ENCODE measurements at regions not wholly inside any gene's neighbourhood (a gene's known extent, or its start where the extent isn't known, plus 50 kb on each side); places are given as distances from the start of the nearest gene placed in this dataset.
"Not testable (repeated sequence)": the region's sequence is repeated elsewhere in the genome, so short reads cannot be mapped to it uniquely, and the experiment has no call there.

DNA sequence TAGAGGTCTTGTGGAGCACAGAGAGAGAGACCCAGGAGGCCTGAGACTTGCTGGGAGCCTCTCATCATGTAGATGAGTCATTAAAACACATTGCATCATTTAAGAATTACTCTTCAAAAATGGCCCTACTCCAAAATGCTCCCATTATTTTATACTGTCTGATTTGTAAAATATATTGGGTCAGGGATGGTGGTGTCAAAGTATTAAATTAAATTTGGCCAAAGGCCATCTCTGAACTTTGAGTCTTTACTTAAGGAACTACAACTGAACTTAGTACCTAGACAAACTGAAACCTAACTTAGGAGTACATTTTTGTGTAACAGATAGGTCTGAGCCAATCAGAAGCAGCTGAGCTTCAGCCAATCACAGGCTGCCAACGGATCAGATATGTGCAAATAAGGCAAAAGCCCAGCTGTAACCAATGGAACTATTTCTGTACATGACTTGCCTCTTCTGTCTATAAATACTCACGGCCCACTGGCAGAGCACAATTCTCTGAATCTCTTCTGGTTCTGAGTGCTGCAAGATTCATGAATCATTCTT lies 657.2 kb downstream of the TLE1 start:
- no peak for TF ChIP-seq ZNF274 (IDR thresholded peaks at IDR 0.05; ENCODE audit: low read depth, low read length)
- H3K4me3 ChIP-seq (ENCODE audit: low read length), result no peak overlapping the region

DNA sequence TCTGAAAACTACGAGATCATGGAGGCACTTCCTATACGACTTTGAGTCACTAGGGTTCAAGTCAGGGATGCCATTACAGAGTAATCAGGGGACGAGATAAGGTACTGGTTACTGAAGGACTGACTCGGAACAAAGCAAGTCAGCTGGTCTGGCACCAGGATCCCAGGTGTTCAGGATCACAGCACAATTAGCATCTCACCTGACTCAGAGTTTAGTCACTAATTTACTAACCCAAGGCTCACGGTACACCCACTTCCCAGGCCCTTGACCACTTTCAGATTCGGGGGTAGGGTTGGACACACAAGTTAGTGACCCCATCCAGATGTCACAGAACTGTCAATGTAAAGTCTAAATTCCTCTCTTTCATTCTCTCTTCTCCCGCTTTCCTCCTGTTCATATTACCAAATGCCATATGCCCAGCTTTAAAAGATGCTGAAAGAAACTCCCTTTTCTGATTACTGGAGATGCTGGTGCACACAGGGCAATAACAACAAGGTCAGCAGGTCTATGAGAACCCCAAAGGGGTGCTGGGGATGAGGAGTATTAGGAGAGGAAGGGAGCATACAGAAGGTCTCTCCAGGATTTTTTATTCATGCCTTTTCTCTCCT lies 657.8 kb downstream of the TLE1 start:
- TF ChIP-seq ZNF274 (IDR thresholded peaks at IDR 0.05; ENCODE audit: low read depth, low read length), result no peak
- H3K4me3 ChIP-seq (ENCODE audit: low read length), result no peak overlapping the region

DNA sequence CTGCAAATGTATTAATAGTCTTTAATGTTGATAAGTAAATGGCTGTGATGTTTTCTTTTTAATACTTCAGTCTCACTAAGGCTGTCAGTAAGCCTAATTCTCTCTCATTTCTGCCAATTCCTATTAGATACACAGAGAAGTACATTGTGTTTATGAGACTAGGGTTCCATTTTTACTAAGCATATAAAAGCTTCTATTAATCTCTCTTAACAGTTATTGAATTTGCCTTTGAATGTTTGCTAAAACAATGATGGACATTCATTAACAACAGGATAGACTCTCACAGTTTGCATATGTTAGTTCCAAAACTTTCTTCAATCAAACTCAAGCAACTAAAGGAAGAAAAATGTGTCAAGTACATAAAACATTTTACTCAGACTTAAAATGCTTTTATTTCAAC lies 659.3 kb downstream of the TLE1 start:
- TF ChIP-seq ZNF274 (IDR thresholded peaks at IDR 0.05; ENCODE audit: low read depth, low read length), result no peak
- H3K4me3 ChIP-seq (ENCODE audit: low read length), result no peak overlapping the region

DNA sequence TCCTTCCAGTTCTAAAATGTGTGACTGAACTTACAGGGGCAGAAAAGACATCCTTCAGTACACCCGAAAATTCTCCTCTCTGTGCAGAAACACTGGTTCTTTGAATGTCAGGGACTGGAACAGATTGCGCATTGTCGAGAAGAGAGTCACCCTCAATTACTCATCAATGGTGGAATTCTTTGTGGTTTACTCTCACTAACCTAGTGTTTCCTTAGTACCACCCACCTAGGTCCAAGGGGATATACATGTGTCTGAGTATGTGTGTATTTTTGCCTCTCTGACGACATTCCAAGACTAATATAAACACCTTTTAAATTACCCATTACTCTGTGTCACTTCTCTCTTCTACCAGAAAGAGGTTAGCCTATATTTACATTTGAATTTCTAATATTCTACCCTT lies 660.8 kb downstream of the TLE1 start:
- TF ChIP-seq ZNF274 (IDR thresholded peaks at IDR 0.05; ENCODE audit: low read depth, low read length), result no peak
- no peak overlapping the region for H3K4me3 ChIP-seq (ENCODE audit: low read length)

DNA sequence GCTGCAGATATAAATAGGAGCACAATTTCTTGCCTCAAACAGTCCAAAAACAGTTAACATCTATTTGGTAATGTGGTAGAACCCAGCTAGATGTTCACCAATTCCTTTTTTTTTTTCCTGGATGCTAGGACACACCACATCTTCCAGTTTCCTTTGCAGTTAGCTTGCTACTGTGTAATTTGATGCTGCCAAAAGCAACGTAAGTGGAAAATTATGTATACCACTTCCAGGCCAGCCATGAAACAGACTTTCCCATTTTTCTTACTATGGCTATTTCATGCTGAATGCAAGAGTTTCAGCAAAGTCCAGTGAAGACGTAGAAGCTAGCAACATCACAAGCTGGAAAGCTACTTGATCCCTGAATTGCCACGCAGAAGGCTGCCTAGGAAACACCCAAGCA lies 667.2 kb downstream of the TLE1 start:
- no peak for TF ChIP-seq ZNF274 (IDR thresholded peaks at IDR 0.05; ENCODE audit: low read depth, low read length)
- H3K4me3 ChIP-seq (ENCODE audit: low read length), result no peak overlapping the region

DNA sequence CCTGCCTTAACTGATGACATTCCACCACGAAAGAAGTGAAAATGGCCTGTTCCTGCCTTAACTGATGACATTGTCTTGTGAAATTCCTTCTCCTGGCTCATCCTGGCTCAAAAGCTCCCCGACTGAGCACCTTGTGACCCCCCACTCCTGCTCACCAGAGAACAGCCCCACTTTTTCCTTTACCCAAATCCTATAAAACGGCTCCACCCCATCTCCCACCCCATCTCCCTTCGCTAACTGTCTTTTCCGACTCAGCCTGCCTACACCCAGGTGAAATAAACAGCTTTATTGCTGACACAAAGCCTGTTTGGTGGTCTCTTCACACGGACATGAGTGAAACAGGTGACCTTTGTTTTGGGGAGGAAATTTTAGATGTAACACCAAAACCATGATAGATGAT lies 674.4 kb downstream of the TLE1 start:
- not testable (repeated sequence) for H3K4me3 ChIP-seq (ENCODE audit: low read length)

DNA sequence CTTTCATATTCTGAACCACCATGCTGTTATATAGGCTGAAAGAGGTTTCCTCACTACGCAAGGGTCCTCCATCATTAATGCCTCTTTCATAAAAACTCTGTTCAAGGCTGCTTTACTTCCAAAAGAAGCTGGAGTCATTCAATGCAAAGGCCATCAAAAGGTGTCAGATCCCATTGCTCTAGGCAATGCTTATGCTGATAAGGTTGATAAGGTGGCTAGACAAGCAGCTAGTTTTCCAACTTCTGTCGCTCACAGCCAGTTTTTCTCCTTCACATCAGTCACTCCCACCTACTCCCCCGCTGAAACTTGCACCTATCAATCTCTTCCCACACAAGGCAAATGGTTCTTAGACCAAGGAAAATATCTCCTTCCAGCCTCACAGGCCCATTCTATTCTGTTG lies 676.2 kb downstream of the TLE1 start:
- H3K4me3 ChIP-seq (ENCODE audit: low read length), result not testable (repeated sequence)

DNA sequence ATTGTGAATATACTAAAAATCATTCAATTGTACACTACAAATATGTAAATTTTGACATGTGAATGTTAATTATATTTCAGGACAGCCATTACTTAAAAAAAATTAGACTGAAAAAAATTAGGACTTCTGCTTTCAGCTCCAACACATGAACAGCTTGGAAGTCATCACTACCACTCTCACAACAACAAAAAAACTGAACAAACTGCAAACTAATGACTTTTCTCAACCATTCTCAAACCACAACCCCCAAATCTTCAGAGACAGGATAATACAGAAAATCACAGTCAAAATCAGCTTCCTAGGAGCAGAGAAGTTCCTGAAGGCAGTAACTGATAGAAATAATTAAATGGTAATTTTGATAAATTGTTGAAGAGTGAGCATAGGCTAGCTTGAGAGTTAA lies 686.4 kb downstream of the TLE1 start:
- H3K4me3 ChIP-seq (ENCODE audit: low read length), result no peak overlapping the region
- no peak for TF ChIP-seq ZNF274 (IDR thresholded peaks at IDR 0.05; ENCODE audit: low read depth, low read length)

DNA sequence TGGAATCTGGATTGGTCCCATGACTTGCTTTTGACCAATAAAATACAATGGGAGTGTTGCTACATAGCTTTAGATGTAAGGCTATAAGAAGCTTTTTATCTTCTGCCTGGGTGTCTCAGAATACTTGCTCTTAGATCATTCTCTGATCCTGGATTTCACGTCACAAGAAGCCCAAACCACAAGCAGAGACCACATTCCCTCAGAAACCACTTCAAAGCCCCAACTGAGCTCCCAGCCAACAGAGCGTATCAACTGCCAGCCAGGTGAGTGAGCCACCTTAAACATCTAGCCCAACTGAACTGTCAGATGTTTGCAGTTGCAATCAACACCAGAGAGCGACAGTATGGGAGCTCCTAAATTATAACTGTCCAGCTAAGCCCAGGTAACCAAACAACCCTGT lies 687.1 kb downstream of the TLE1 start:
- no peak for TF ChIP-seq ZNF274 (IDR thresholded peaks at IDR 0.05; ENCODE audit: low read depth, low read length)
- no peak overlapping the region for H3K4me3 ChIP-seq (ENCODE audit: low read length)

DNA sequence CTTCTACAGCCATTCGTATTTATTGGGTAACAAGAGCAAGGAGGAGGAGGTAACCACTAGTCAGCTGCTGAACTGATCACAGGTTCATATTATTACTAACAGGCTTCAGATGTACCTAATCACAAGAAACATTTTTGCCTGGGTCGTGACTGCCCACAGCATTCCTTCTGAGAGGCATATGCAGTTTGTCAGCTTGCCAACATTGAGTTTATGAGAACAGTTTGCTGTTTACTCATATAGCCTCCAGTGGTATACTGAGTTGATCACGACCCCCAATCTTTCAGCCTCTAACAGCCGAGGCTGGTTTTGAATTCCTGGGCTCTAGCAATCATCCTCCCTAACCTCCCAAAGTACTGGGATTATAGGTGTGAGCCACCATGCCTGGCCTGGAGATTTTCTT lies 693.6 kb downstream of the TLE1 start:
- TF ChIP-seq ZNF274 (IDR thresholded peaks at IDR 0.05; ENCODE audit: low read depth, low read length), result no peak

DNA sequence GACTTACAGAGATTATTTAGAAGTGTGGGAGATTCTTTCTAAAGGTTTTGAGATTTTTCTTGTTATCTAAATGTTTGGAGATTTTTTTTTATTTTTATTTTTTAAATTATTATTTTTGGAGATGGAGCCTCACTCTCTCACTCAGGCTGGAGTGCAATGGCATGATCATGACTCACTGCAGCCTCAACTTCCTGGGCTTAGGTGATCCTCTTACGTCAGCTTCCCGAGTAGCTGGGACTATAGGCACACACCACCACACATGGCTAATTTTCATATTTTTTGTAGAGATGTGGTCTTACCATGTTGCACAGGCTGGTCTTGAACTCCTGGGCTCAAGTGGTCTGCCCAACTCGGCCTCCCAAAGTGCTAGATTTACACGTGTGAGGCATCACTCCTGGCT lies 694.5 kb downstream of the TLE1 start:
- no peak overlapping the region for H3K4me3 ChIP-seq (ENCODE audit: low read length)
- no peak for TF ChIP-seq ZNF274 (IDR thresholded peaks at IDR 0.05; ENCODE audit: low read depth, low read length)

More for the DNA sequence above, 693.6 kb downstream of the TLE1 start:
- H3K4me3 ChIP-seq (ENCODE audit: low read length), result no peak overlapping the region

DNA sequence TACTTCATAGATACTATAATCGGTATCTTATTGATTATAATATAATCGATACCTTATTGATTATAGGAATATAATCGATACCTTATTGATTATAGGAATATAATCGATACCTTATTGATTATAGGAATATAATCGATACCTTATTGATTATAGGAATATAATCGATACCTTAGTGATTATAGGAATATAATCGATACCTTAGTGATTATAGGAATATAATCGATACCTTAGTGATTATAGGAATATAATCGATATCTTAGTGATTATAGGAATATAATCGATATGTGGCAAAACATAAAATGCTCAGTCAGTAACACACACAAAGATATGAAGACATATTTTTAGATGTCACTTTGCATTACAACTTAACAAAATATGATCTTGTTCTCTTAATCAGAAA lies 703.8 kb downstream of the TLE1 start:
- H3K4me3 ChIP-seq (ENCODE audit: low read length), result not testable (repeated sequence)

DNA sequence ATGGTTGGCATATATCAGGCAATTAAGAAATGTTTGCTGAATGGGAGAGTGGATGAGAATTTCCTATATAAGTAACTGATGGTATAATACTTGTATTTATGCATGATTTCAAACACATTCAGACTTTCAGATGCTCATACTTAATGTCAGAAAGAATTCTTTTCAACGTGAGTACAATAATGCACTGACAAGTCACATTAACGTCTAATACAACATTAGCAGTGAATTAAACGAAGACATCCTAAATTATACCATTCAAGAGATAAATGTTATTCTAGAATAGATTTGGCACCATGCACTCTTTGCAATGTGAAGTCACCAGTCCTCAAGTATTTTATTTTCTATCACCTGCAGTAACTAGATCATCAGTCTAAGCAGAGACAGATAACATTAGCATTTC lies 712.9 kb downstream of the TLE1 start:
- no peak overlapping the region for H3K4me3 ChIP-seq (ENCODE audit: low read length)
- no peak for TF ChIP-seq ZNF274 (IDR thresholded peaks at IDR 0.05; ENCODE audit: low read depth, low read length)

DNA sequence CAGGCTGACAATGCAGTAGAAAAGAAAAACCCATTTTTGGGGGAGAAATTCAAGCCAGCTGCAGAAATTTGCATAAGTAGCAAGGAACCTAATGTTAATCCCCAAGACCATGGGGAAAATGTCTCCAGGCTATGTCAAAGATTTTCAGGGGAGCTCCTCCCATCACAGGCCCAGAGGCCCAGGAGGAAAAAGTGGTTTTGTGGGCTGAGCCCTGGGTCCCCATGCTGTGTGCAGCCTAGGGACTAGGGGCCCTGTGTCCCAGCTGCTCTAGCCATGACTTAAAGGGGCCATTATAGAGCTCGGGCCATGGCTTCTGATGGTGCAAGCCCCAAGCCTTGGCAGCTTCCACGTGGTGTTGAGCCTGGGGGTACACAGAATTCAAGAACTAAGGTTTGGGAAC lies 719.0 kb downstream of the TLE1 start:
- H3K4me3 ChIP-seq (ENCODE audit: low read length), result not testable (repeated sequence)

DNA sequence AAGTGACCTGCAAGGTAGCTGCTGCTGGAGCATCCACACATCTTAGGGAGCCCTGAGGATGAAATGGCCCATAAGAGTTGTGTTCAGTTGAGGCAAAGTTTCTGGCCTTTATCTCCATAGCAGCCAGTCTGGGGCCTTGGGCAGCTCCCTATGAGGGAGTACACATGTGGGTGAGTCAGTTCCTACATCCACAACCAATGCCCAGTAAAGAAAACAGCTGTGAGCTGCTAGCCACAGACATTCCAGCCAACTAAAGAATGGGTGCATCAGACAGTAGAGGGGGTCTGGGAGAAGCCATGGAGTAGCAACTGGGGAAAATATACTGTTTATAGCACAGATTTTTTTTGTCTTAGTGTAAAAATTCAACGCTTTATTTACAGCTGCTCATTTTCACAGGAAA lies 720.7 kb downstream of the TLE1 start:
- no peak for TF ChIP-seq ZNF274 (IDR thresholded peaks at IDR 0.05; ENCODE audit: low read depth, low read length)
- H3K4me3 ChIP-seq (ENCODE audit: low read length), result no peak overlapping the region

DNA sequence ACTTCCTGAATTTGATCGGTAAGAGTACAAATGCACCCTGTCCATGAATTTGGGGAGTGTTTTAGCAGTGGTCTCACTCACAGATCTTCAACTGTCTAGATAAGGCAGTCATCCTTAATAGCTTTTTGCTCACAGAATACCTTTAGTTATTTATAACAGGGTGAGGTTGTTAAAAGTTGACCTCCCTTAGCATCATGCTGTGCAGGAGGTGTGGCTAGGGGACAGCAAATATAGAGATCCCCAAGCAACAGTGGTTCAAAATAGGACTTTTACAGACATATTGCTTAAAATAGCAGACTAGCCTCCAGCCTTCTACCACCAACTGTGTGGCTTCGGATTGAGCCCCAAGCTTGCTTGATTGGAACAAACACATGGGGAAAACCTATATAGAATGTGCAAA lies 724.4 kb downstream of the TLE1 start:
- TF ChIP-seq ZNF274 (IDR thresholded peaks at IDR 0.05; ENCODE audit: low read depth, low read length), result no peak
- no peak overlapping the region for H3K4me3 ChIP-seq (ENCODE audit: low read length)

Measured in GM08714 (cell line).